GM19467 (cell line): ENCODE measurements at regions not wholly inside any gene's neighbourhood (a gene's known extent, or its start where the extent isn't known, plus 50 kb on each side); places are given as distances from the start of the nearest gene placed in this dataset.

Source experiments
- ATAC-seq: cut with Tn5 transposase; IDR thresholded peaks from one replicate; pipeline ENCODE4 v1.9.1; 2021; ENCODE audit warnings: mild to moderate bottlenecking, moderate library complexity; ENCODE audit not compliant: unreplicated experiment

- ATAC-seq, result no peak
Measured at GRCh38 chr5:52668544-52669185, 119.1 kb upstream of the ITGA1 start.

- no peak for ATAC-seq
Measured at GRCh38 chr5:52672459-52672858, 115.3 kb upstream of the ITGA1 start.

- no peak for ATAC-seq
Measured at GRCh38 chr5:52673495-52673894, 114.2 kb upstream of the ITGA1 start.

DNA sequence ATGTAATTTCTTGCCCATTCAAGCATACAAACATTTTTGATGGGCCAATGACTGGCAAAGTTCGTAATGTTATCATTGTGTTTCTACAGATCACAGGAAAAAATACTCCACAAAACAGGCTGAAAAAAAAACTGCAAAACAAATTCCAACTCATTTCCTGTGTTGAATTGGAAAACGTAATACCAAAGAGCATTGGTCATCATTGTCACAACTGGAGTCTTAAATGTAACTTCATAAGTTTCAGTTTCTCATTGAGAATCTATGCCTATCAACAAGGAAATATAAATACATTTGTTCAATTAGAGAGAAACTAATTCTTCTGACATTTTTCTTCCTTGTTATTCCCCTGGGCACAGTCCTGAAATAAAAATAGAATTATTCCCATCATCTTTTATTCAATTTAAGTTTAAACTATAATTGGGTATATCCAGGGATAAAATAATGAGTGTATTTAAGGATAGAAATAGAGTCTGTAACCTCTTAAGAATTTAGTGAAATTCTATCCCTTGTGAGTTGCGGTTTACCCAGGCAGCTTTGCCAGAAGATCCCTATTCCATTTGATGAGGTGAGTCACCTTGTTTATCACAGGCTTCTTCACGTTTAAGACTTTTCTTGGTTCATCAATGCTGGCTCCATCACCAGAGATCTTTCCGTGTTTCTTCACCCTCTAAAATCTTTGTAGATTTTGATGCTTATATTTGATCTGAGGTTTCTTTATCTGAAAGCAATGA lies 112.7 kb upstream of the ITGA1 start:
- ATAC-seq, result no peak

DNA sequence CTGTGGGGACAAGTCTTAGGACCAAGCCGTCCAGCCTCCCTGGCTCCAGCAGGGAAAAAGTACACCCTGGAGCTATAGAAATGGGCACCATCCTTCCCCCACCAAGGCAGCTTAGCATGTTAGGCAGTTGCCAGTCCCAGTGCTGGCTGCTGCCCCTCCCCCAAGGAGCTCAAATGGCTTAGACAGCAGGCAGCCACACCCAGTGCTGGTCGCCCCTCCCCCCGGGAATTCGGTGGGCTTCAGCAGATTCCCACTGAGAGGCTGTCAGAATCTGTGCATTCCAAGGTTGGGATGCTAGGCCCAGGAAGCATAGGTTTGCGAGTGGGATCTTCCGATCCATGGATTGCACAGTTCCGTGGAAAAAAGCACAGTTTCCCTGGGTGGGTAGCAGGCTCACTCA lies 105.2 kb upstream of the ITGA1 start:
- no peak for ATAC-seq

DNA sequence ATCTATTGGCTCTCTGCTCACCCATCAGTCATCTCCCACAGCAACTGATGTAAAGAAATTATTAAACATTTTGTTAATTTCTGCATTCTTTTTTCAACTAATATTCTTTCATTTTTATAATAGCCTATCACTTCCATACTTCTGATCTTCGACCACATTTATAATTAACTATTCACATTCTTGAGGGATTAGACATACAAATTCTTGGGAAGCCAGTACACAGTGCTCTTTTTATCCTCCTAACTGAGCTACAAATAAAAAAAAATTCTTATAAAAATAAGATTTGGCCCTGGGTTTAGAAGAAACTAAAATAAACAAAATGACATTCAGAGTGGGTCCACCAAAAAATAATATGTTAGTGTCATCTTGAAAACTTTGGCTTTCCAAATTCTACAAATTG lies 103.7 kb upstream of the ITGA1 start:
- ATAC-seq, result no peak

- no peak for ATAC-seq
Measured at GRCh38 chr5:52685566-52685965, 102.2 kb upstream of the ITGA1 start.

GRCh38 chr5:52685971-52686370 lies 101.7 kb upstream of the ITGA1 start:
- no peak for ATAC-seq

- no peak for ATAC-seq
Measured at GRCh38 chr5:52690236-52690768, 97.4 kb upstream of the ITGA1 start.

DNA sequence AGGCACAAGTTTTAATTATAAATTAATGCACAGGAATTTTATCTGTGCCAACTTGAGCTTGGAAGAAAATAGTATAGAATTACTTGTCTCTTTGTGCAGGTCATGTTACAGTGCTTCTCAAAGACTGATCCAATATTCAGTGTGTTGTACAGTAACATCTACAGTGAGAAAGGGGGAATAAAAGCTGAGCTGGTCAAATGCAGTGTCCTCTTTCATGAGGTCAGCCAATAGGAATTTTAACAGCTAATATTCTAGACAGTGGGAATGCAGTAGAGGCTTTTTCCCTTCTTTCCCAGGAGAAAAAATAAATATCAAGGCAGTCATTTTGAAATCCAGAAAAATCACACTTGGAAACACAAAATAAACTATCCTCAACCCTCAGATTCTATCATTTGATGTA lies 95.7 kb upstream of the ITGA1 start:
- ATAC-seq, result no peak

DNA sequence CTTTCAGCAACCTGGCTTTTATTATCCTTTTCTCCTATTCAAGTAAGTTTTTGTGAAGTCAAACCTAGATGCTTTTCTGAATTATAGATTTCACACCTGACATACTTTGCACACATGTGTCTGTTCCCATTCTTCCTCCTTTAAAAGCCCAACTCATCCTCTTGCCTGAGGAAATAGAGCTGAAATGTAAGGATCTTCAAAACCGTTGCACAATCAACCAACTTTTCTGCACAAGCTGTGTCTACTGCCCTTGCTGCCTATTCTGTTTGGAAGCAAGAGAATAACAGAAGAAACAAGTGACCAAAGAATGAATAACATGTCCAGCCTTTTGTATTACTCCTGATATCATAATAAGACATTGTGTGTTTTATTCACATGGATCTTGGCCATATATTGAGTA lies 95.1 kb upstream of the ITGA1 start:
- ATAC-seq, result no peak

GRCh38 chr5:52693280-52693679 lies 94.4 kb upstream of the ITGA1 start:
- ATAC-seq, result no peak

DNA sequence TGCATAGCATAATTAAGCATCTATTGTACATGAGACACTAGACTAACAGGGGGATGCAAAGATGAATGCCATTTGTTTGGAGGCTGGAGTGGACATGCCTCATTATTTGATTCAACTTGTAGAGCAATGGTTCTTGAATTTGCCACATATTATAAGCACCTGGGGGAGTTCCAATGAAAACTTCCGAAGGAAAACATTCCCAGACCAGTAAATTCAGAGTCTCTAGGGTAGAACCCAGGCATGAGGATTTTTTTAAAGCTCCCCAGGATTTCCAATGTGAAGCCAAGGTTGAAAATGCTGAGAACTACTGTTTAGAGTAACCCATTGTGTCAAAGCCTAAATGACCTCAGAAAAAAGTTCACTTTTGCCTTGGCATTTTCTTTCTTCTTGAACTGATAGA lies 93.9 kb upstream of the ITGA1 start:
- no peak for ATAC-seq

GRCh38 chr5:52694648-52695047 lies 93.1 kb upstream of the ITGA1 start:
- ATAC-seq, result no peak

GRCh38 chr5:52702877-52703276 lies 84.8 kb upstream of the ITGA1 start:
- ATAC-seq, result no peak

- ATAC-seq, result no peak
Measured at GRCh38 chr5:52703321-52703720, 84.4 kb upstream of the ITGA1 start.

GRCh38 chr5:52705720-52706119 lies 82.0 kb upstream of the ITGA1 start:
- no peak for ATAC-seq

DNA sequence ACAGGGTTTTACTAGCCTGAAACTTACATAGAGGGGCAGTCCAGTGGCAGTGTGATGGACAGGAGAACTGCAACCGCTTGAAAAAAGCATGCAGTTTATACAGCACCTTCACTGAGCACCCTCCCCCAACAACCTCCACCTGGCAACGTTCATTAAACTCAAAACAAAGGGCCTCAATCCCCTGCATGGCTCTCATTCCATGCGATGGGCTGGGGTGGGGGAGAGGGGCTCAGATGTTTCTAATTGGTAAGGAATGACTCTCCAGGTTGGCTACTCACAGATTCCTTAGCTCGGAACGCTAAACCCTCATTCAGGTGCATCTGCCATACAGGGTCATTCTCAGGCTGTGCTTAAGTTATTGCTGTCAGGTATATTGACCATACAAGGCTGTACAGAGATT lies 80.9 kb upstream of the ITGA1 start:
- no peak for ATAC-seq

DNA sequence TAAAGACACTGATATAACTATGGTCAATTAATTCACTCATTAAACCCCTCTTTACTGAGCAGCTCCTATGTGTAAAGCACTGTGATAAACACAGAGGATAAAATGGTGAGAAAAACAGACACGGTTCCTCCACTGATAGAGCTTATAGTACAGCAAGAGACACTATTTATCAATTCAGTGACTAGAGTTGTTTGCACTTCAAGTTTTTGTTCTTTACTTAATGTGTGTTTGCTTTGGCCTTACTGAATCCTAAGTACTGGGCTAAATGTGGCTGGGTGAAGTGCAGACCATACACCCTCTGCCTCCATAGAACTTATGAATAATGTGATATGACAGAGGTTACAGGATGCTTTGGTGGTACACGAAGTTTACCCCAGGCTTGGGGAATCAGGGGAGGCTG lies 80.1 kb upstream of the ITGA1 start:
- ATAC-seq, result no peak

- no peak for ATAC-seq
Measured at GRCh38 chr5:52708463-52708862, 79.3 kb upstream of the ITGA1 start.

DNA sequence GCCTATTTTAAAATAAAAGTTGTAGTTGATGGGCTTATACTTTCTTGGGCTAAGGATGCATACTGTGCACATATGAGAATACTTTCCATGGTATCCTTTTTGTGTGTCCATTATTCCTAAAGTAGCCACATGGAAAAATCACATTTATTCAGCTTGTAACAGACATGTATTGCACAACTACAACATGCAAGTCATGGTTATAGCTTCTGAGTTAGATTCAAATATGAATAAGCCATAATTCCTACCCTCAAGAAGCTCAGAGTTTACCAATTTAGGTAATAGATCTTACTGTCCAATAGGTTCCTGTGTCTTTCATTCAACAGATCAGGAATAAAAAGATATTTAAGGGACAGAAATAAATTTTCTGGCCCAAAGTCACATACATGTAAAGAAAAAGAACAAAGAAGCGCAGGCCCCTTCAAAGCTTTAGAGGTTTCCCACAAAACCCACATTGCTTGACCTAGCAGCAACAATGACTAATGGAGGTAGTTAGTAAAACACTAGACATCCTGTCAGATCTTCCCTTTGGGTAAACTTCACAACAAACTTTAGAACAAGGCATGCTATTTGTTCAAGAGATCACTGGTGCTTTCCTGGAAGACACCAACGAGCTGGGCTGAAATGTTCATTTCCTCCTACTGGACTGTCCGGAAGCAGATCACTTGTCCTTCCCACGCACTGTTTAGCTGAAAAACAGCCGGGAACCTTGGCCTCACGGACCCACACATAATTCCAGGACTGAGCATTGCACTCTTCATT lies 78.4 kb upstream of the ITGA1 start:
- peak; percentile 72 for ATAC-seq
